K562 (cell line): ENCODE measurements at regions not wholly inside any gene's neighbourhood (a gene's known extent, or its start where the extent isn't known, plus 50 kb on each side); places are given as distances from the start of the nearest gene placed in this dataset.

ENCODE experiments used
- ATF3 ChIP-seq, 2 experiments: fragments of 450-650 bp in 1 of 2; sonication (generic) in 1 of 2; formaldehyde crosslinking in 1 of 2; IDR thresholded peaks in 1 of 2; conservative IDR thresholded peaks in 1 of 2; 2 replicates each; pipeline versions ENCODE4 v1.6.1 to v1.8.1; 2016 to 2023; ENCODE audit warnings: mild to moderate bottlenecking in 2 of 2, moderate library complexity in 2 of 2, inconsistent platforms in 1 of 2, missing genetic modification reagents in 1 of 2
- BCLAF1 ChIP-seq, 2 experiments: fragments of 450-650 bp in 1 of 2; IDR thresholded peaks; 2 replicates each; pipeline ENCODE4 v1.6.1; 2011 to 2017; ENCODE audit warnings: low read depth in 2 of 2, antibody characterized with exemption in 1 of 2, borderline replicate concordance in 1 of 2, low read length in 1 of 2, mild to moderate bottlenecking in 1 of 2, mixed read lengths in 1 of 2; ENCODE audit not compliant: control insufficient read depth in 1 of 2
- CSDE1 ChIP-seq, 2 experiments: fragments of 450-650 bp; IDR thresholded peaks; 2 replicates each; pipeline ENCODE4 v1.6.1; 2016; ENCODE audit warnings: mild to moderate bottlenecking in 1 of 2
- E4F1 ChIP-seq: fragments of 250-450 bp; sonication (Bioruptor Pico); IDR thresholded peaks from 2 replicates; pipeline ENCODE4 v1.5.0; 2021; ENCODE audit warnings: mild to moderate bottlenecking, borderline replicate concordance
- EGR1 ChIP-seq: fragments of 450-650 bp; conservative IDR thresholded peaks from 2 replicates; pipeline ENCODE4 v1.6.1; 2017; ENCODE audit warnings: mild to moderate bottlenecking
- EWSR1 ChIP-seq: fragments of 450-650 bp; IDR thresholded peaks from 2 replicates; pipeline ENCODE4 v1.6.1; 2018; ENCODE audit warnings: borderline replicate concordance, mild to moderate bottlenecking, low read depth, moderate library complexity; ENCODE audit not compliant: partially characterized antibody
- FOSL1 ChIP-seq: fragments of 200-800 bp; sonication (Bioruptor generic); conservative IDR thresholded peaks from 2 replicates; pipeline ENCODE4 v1.6.1; 2016; ENCODE audit warnings: missing genetic modification characterization, missing compliant biosample characterization
- HDAC2 ChIP-seq: fragments of 450-650 bp; IDR thresholded peaks from 2 replicates; pipeline ENCODE4 v1.6.1; 2016; ENCODE audit warnings: mild to moderate bottlenecking
- PCBP1 ChIP-seq: fragments of 200-400 bp; formaldehyde crosslinking; IDR thresholded peaks from 2 replicates; pipeline ENCODE4 v1.6.1; 2018; ENCODE audit warnings: mild to moderate bottlenecking, low read depth, low read length; ENCODE audit not compliant: poor library complexity, severe bottlenecking
- POLR2AphosphoS5 ChIP-seq: IDR thresholded peaks from 2 replicates; pipeline ENCODE4 v1.6.1; 2011; ENCODE audit warnings: mild to moderate bottlenecking, low read depth, low read length, moderate library complexity; ENCODE audit not compliant: control insufficient read depth, insufficient read depth
- RBFOX2 ChIP-seq: fragments of 200-400 bp; formaldehyde crosslinking; IDR thresholded peaks from 2 replicates; pipeline ENCODE4 v1.6.1; 2017; ENCODE audit warnings: low read depth, mild to moderate bottlenecking, low read length, moderate library complexity
- SPI1 ChIP-seq: IDR thresholded peaks from 2 replicates; pipeline ENCODE4 v1.6.1; 2011; ENCODE audit warnings: low read depth, low read length, control low read depth, borderline replicate concordance
- TAF7 ChIP-seq: fragments of 450-650 bp; IDR thresholded peaks from 2 replicates; pipeline ENCODE4 v1.6.1; 2016; ENCODE audit warnings: missing genetic modification characterization, missing compliant biosample characterization
- TEAD2 ChIP-seq: fragments of 450-650 bp; IDR thresholded peaks from 2 replicates; pipeline ENCODE4 v1.6.1; 2016; ENCODE audit warnings: missing genetic modification characterization, control low read depth, missing compliant biosample characterization
- ZNF57 ChIP-seq: fragments of 450-650 bp; formaldehyde crosslinking; IDR thresholded peaks from 2 replicates; pipeline ENCODE4 v1.4.0; 2020; ENCODE audit warnings: mild to moderate bottlenecking, moderate library complexity

- TF ChIP-seq E4F1 (CRISPR knock-in tag) (no peak), PCBP1 (no peak), CSDE1 (IDR thresholded peaks at IDR 0.05) (no peak), ZNF57 (CRISPR knock-in tag) (no peak), RBFOX2 (no peak), TEAD2 (tag) (no peak), EGR1 (no peak), SPI1 (peak; percentile 27; the same call in 1 of the 2 replicates), ATF3 (IDR thresholded peaks at IDR 0.05) (peak; percentile 76), ATF3 (CRISPR knock-in tag; conservative IDR thresholded peaks at IDR 0.05) (no peak), EWSR1 (no peak), BCLAF1 (IDR thresholded peaks at IDR 0.05; ENCODE audit: borderline replicate concordance in 1 of 2, control insufficient read depth in 1 of 2, low read depth in 2 of 2, low read length in 1 of 2) (no peak), POLR2AphosphoS5 (no peak), TAF7 (tag) (no peak), FOSL1 (tag) (peak; percentile 68), HDAC2 (no peak)
Observed at GRCh38 chr11:95335989-95336388, 105.0 kb upstream of the SESN3 start (continued).
